SK-N-SH (cell line): ENCODE measurements at regions not wholly inside any gene's neighbourhood (a gene's known extent, or its start where the extent isn't known, plus 50 kb on each side); places are given as distances from the start of the nearest gene placed in this dataset.

ENCODE experiments used
- CHD2 ChIP-seq: fragments of 150-350 bp; IDR thresholded peaks from 2 replicates; pipeline ENCODE4 v1.6.1; 2018; ENCODE audit warnings: low read length; ENCODE audit not compliant: partially characterized antibody
- EZH2phosphoT487 ChIP-seq: fragments of 200-600 bp; sonication (generic); IDR thresholded peaks from 2 replicates; pipeline ENCODE4 v1.6.1; 2017; ENCODE audit warnings: low read depth, mixed run types, mild to moderate bottlenecking, antibody characterized with exemption, moderate library complexity, borderline replicate concordance
- POLR2AphosphoS5 ChIP-seq: IDR thresholded peaks from 2 replicates; pipeline ENCODE4 v1.6.1; 2012; ENCODE audit warnings: low read depth, low read length
- SIN3A ChIP-seq: IDR thresholded peaks from 2 replicates; pipeline ENCODE4 v1.6.1; 2012; ENCODE audit warnings: low read depth, mild to moderate bottlenecking, low read length, moderate library complexity, borderline replicate concordance
- TF ChIP-seq, protein P1 (sequence below): fragments of 200-600 bp; sonication (generic); IDR thresholded peaks from 2 replicates; pipeline ENCODE4 v1.6.1; 2017; ENCODE audit warnings: antibody characterized with exemption, mild to moderate bottlenecking, moderate library complexity

DNA sequence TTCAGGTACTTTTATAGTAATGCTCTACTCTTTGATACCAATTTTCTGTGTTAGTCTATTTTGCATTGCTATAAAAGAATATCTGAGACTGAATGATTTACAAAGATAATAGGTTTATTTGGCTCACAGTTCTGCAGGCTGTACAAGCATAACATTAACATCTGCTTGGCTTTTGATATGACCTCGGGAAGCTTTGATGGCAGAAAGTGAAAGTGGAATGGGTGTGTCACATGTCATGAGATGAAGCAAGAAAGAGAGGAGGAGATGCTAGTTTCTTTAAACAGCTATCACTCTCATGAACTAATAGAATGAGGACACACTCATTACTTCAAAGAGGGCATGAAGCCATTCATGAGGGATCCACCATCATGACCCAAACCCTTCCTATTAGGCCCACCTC is 270.9 kb upstream of the IL12B start:
- TF ChIP-seq, protein P1, sequence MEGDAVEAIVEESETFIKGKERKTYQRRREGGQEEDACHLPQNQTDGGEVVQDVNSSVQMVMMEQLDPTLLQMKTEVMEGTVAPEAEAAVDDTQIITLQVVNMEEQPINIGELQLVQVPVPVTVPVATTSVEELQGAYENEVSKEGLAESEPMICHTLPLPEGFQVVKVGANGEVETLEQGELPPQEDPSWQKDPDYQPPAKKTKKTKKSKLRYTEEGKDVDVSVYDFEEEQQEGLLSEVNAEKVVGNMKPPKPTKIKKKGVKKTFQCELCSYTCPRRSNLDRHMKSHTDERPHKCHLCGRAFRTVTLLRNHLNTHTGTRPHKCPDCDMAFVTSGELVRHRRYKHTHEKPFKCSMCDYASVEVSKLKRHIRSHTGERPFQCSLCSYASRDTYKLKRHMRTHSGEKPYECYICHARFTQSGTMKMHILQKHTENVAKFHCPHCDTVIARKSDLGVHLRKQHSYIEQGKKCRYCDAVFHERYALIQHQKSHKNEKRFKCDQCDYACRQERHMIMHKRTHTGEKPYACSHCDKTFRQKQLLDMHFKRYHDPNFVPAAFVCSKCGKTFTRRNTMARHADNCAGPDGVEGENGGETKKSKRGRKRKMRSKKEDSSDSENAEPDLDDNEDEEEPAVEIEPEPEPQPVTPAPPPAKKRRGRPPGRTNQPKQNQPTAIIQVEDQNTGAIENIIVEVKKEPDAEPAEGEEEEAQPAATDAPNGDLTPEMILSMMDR = no peak
- no peak for TF ChIP-seq POLR2AphosphoS5
- TF ChIP-seq EZH2phosphoT487 = no peak
- TF ChIP-seq CHD2 = no peak
- TF ChIP-seq SIN3A = no peak
